HG03095 (cell line): ENCODE measurements at regions not wholly inside any gene's neighbourhood (a gene's known extent, or its start where the extent isn't known, plus 50 kb on each side); places are given as distances from the start of the nearest gene placed in this dataset.

Source experiments
- ATAC-seq: cut with Tn5 transposase; IDR thresholded peaks from one replicate; pipeline ENCODE4 v1.9.1; 2021; ENCODE audit warnings: moderate library complexity; ENCODE audit not compliant: unreplicated experiment

DNA sequence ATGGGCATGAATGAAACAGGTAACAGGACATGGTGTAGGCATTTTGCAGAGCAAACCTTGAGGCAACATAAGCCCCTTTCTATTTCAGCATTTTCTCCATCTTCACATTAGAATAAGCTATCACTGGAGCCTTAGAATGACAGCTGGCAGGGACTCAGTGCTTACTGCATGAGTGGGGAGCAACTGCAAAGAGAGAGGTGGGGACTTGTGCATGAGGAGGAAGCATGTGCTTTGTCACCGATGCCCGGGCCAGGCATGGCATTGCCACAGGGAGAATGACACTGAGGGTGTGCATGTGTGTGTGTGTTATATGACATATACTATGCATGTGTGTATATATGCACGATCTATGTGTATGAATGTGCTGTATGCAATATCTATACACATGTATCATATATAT lies 258.2 kb upstream of the RAB6C start:
- ATAC-seq = no peak

DNA sequence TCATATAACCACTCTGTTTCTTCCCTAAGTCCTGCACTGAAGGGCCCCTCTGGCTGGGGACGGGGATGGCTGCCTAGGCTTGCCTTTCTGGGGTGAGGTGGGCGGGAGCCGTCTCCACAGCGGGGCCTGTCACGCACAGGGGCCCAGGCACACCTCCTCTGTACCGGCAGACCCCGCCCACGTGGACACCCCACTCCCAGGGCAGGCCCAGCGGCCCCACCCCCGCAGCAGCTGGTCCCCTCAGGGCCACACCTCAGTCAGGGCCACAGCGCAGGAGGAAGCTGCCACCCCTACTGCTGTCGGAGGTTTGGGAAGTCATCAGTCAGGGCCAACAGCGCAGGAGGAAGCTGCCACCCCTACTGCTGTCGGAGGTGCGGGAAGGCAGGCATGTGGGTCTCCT lies 257.6 kb upstream of the RAB6C start:
- ATAC-seq = no peak

DNA sequence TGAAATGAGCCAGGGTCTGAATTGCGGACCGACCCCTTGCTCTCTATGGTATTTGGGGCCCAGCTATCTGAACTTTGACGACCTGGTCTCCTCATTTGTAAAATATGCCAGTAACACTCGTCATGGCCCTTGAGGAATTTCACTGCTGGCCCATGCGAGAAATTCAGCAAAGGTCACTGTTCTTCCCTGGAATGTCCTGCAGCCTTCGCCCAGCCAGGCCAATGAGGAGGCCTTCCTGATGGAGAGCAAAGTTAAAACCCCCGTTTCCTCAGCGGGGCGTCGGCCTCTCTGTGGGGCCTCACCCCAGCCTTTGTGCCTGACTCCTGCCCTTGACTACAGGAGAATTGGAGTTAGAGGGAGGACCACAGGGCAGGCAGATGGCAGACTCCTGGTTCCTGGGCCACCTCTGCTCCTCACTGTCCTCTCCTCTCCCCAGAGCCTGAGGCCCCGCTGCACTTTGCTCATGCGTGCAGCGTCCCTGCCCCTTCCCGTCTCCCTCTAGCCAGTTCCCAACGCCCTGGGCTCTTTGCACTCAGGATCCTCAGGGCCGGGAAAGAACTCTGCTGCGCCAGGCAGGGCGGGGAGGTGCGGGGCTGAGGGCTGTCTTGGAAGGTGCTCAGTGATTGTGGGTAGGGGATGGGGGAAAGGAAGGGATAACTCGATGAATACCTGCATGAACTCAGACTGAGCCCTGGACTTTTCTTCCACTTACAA lies 257.0 kb upstream of the RAB6C start:
- ATAC-seq = no peak

DNA sequence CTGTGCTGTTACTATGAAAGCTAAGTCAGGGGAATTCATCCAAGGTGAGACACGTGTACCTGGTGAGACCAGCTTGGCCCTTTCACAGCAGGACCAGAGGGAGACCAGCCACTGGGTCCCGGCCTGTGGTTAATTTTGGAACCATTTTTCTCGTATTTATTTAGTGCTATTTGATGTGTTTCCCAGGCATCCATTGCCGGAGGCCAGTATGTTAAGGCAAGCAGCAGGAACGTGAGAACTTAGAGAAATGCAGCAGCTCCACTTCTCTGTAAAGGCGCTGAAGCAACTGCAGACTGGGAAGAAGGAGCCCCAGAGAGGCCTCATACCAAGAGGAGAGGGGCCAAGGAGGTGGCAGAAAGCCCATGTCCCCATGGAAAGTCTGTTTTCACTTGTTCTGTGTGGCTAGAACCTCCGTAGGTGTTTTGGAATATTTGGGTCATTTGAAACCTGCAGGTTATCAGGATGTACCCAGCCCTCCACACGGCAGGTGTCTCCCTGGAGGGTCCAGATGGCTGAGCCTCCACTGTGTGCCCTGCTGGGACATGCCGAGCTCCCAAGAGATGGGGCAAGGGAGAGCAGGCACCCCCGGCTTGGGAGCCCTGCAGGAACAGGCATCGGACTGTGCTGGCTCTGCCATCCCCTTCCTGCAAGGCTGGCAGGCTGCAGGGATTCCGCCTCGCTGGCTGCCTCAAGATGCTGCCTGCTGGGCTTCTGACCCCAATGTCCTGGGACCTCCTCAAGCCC lies 256.0 kb upstream of the RAB6C start:
- ATAC-seq = no peak

DNA sequence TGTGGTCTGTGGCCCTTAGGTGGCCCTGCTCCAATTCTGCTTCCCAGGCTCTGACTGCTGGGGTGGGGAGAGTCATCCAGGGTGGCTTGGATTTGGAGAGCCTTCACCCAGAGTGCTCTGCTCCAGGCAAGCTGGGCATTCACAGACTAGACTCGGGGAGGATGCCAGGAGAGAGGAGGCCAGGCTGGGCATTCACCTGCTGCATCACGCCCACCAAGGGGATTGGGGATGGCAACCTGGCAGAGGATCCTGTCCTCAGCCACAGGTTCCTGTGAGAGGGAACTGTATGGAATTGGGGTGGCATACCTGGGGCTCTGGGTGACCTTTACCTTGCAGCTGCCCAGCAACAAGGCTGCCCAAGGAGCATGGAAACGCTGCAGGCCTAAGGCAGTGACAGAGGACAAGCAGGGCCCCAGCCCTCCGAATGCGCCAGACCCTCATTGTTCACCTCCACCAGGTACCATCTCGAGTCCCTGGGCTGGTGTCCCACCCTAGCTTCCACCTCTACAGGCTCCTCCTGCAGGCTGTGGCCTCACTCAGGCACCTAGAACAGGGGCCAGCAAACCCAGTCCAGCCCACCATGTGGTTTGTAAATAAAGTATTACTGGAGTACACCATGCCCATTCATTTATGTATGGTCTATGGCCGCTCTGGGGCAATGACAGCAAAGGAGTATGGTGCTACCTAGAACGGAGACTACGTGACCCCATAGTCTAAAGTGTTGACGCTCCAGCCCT lies 255.3 kb upstream of the RAB6C start:
- no peak for ATAC-seq

DNA sequence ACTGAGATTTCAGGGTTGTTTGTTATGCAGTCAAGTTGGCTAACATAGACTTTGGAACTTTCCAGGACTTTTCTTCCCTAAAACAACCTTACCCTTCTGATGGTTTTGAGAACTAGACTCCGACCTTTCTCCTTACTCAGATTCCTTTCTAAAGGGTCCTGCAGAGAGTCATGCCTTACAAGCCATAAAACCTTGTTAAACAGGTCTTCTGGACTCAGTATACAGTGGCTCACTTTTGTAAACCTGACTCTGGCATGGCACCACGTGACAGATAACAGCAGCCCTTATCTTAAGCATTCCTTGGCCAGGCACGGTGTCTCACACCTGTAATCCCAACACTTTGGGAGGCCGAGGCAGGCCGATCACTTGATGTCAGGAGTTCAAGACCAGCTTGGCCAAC lies 253.2 kb upstream of the RAB6C start:
- ATAC-seq = no peak

DNA sequence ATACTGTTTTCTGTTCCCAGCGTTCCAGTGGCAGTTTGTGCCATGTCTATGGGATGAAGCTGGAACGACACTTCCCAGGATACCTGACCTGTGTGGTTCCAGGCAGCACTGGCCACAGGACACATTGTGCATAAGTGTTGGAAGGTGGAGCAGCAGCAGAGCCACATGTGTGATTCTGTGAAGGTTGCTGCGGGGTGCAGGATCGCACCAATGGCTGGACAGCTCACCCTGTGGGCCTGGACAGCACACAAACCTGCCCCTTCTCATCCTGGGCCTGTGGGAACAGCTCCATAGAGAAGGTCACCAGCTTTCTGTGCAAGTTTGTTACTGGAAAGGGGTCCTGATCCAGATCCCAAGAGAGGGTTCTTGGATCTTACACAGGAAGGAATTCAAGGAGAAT lies 252.2 kb upstream of the RAB6C start:
- ATAC-seq = no peak

DNA sequence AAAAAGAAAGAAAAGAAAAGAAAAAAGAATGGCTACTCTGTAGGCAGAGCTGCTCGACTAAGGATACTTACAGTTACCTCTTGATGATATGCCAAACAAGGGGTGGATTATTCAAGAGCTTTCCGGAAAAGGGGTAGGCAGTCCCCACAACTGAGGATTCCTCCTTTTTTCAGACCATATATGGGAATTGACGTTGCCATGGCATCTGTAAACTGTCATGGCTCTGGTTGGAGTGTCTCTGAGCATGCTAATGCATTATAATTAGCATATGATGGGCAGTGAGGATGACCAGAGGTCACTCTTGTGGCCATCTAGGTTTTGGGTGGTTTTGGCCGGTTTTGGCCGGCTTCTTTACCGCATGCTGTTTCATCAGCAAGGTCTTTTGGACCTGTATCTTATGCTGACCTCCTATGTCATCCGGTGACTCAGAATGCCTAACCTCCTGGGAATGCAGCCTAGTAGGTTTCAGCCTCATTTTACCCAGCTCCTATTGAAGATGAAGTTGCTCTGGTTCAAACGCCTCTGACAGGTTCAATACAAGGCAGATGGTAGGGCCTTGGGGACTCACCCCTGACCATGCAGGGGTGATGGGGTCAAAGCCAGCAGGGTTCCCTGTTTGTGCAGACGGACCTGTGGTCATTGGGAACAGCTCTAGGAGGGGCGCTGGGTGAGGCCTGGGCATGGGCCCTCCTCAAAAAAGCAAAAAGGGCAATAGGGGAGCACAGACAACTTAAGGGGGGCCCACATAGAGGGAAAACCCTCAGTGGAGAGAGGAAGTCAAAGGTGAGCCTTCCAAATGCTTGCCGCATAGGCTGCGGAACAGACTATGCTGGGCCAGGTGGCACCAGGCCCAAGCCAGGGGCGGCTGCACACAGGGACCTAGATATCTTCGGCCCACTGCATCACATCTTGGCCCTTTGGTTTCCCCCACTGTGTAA lies 251.2 kb upstream of the RAB6C start:
- ATAC-seq = no peak

DNA sequence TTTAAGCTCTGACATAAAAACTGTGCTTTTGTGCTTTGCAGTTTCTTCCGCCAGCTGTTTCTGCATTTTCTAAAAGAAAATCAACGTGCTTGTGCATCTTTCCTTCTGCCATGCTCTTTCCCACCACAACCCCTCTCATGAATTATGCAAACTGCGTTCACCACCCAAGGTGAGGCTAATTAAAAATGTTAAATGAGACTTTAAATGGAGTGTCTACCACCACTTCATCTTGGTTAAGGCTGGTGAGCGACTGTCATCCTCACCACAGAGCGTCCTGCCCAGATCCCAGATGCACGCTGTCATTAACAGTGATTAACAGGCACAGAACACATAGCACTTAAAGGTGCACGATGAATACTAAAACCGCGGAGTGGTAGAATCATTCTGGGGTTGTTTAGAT lies 250.5 kb upstream of the RAB6C start:
- ATAC-seq = no peak

DNA sequence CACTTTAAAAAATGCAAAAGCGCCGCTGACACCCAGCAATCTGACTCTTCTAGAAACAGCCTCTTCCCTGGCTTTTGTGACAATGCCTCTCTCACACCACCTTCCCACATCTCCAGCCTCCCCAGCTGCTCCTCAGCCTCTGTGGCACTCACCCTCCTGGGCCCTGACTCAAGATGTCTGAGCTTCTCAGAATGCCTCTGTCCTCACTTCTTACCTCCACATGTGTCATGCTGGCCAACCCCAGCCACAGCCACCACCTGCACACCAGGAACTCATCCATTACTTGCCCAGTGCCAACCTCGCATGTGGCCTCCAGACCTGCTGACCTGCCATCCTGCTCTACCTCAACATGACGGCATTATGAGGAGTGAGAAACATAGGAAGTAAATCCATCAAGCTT lies 249.8 kb upstream of the RAB6C start:
- no peak for ATAC-seq

DNA sequence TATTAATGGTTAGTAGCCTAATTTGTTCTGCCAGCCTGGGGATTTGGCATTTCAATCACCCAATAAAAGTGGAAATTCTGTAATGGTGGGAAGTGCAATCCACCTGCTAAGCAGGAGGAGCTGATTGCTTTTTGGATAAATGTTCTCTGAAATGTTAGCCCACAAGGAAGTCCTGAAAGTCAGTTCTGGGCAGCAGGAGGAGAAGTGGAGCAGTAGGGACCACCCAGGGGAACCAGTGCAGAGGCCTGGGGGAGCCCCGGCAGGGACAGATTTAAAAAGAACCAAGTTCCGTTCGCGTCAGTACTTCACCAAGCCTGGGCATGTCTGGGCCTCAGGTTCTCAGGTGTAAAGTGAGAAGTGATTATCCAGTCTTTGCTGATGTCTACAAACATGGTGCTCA lies 248.5 kb upstream of the RAB6C start:
- no peak for ATAC-seq

DNA sequence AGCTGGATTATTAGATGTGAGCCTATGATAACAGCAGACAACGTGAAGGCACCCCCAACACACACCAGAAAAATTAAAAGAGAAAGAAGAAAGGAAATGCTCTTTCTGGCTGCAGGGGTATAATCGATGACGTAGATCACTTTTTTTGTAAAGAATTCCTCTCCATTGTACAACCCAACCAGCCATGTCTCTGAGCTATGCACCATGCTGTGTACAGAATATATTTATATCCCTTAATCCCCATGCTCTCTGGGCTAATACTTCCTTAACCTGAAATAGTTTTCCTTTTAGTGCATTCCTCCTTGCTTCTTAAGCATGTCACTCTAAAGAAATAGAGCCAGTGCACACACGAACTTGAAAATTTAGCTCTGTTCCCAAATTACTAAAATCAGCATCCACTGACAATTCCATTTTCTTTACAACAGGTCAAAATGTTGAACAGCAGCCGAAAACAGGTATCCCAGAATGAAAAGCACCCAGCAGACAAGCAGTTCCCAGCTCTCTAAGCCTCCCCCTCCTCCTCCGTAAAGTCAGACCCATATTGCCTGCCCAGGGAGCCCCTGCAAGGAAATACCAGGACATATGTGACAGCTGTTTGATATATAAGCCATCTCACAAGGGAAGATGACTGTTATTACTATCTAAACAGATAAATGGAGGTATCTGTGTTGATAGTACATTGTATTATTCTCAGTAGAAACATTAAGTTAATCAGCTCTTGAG lies 247.4 kb upstream of the RAB6C start:
- ATAC-seq = no peak

DNA sequence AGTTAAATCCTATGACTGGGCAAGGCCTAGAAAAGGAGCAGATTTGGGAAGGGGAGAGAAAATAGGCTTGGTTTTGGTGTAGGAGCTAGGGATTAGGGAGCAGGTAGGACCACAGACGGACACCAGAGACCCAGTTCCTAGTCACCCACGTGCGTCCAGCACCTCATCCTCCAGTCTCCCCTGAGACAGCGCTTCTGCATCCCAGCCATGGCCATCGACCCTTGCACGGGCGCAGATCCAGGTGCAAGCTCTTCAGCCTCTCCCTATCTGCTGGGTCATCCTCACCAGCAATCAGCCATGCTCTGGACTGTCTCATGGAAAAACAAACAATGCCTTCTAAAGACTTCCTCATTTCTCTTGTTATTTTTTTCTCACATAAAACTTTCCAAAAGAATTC lies 246.8 kb upstream of the RAB6C start:
- no peak for ATAC-seq

DNA sequence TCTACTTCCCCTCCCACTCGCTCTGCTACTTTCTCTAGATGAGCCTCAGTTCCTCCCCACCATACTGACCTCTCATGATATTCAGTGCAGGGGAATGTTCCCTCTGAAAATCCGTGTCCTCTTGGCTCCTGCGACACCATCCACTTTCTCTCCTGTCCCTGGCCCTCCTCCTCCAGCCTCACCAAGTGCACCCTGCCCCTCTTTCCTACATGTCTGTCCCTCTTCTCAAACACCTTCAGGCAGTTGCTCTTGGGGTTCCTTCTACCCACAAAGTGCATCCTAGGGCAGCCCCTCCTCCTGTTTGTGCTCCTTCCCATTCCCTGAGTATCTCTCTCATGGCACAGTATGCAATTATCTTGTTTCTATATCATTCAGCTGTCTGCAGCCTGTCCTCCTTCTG lies 246.4 kb upstream of the RAB6C start:
- ATAC-seq = no peak

DNA sequence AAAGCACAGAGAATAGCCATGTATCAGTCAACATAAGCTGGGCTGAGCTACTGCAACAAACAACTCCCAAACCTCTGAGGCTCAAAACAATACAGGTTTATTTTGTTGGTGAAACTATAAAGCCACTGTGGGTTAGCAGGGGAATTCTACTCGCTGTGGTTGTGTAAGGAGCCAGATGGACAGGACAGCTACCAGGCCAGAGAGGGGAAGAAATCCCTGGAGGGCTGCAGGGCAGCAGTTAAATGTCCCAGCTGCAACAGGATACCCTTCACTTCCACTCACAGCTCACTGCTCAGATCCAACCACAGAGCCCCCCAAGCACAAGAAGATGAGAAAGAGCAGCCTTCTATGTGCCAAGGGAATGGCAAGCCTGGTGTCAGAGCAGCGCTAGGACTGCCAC lies 245.9 kb upstream of the RAB6C start:
- ATAC-seq = no peak

DNA sequence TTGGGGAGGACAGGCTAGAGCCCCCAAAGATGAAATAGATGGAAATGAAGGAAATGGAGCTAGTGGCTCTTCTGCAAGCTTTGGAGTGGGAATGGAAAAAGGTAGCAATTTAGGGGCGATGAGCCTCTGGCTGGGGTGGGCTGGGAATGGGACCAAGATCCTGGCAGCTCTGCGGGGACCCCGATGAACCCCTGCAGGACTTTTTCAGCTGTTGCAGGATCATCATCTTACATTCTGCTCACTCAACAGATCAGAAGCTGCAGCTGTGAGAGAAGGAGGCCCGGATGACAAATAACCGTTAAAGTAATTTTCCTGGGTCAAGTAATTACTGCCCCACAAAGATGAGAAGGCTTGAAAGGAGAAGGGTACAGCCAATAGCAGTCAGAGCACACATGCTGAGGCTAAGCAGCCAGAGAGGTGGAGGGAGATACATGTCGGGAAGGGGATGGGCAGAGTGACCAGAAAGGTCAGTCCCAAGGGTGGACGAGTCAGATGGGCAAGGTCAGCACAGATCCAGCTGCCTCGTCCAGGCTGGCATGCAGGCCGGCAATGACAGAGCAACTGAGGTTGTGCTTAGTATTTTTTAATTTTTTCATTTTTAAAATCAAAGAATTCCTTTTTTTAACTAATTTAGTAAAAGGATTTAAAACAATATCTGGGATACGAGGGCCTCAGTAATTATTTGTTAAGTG lies 245.0 kb upstream of the RAB6C start:
- no peak for ATAC-seq

DNA sequence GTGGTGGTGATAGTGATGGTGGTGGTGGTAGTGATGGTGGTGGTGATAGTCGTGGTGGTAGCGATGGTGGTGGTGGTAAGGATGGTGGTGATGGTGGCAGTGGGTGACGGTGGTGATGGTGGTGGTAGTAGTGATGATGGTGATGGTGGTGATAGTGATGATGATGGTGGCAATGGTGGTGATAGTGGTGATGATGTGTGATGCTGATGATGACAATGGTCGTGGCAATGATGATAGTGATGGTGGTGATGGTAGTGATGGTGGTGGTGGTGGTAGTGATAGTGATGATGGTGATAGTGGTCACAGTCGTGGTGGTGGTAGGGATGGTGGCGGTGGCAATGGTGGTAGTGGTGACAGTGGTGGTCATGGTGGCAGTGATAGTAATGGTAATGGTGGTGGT lies 243.9 kb upstream of the RAB6C start:
- no peak for ATAC-seq

DNA sequence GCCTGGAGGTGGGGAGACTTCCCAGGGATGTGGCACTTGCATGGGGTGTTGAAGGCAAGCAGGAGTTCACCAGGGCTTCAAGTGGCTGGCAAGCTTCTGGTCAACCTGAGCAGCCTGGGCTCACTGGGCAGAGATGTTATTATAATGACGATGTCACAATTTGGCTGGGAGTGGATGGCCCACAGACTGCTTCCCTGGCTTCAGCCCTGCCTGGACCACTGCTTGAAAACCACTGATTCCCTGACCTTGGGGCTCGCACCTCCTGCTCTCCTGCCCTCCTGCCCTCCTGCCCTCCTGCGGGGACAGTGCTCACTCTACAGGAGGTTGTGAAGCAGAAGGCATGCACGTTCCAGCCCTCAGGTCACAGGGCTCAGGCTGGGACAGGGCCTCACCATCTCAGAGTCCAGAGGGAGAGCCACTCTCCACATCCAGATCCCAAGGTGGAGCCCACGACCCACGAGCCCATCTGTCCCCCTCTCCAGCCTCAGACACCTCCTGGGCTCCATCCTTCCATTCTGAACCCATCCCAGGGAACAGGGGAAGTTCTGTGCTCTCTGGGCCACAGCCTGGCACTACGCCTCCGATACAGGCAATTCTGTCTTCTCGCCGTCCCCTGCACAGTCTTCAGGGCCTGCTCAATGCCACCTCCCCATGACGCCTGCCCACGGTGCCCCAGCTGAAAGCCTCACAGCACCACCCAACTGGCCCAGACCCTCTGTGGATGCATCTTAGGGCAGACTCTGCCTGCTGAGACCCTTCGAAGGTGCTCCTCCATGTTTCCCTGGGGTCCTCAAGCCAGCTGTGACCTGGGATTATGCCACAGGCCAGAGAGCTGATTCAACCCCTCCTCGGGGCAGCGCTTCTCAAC lies 241.6 kb upstream of the RAB6C start:
- no peak for ATAC-seq

DNA sequence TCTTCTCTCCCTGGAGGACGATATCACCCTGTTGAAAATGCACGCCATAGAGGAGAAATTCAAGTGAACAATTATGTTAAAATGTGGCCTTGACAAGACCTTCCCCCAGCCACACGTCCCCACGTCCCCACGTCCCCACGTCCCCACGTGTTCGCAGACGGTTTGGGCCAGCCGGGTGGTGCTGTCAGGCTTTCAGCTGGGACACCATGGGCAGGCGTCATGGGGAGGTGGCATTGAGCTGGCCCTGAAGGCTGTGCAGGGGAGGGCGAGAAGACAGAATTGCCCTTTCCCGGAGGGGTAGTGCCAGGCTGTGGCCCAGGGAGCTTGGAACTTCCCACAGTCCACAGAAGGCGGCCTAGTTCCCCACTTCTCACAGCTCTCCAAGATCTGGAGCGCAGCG lies 240.7 kb upstream of the RAB6C start:
- ATAC-seq = no peak
